ENCODE measurements at regions not wholly inside any gene's neighbourhood (a gene's known extent, or its start where the extent isn't known, plus 50 kb on each side); places are given as distances from the start of the nearest gene placed in this dataset.
"Not testable (repeated sequence)": the region's sequence is repeated elsewhere in the genome, so short reads cannot be mapped to it uniquely, and the experiment has no call there.

GRCh38 chr6:155628306-155628705 lies 172.7 kb upstream of the NOX3 start:
- DNase-seq: no peak

- not testable (repeated sequence) for DNase-seq
Observed at GRCh38 chr6:155627722-155628212, 172.1 kb upstream of the NOX3 start.

GRCh38 chr6:155623450-155624178 lies 168.0 kb upstream of the NOX3 start:
- DNase-seq: no peak

GRCh38 chr6:155614606-155615005 lies 159.0 kb upstream of the NOX3 start:
- DNase-seq: no peak

GRCh38 chr6:155611742-155612141 lies 156.1 kb upstream of the NOX3 start:
- no peak for DNase-seq

GRCh38 chr6:155604991-155605390 lies 149.4 kb upstream of the NOX3 start:
- DNase-seq: no peak

GRCh38 chr6:155599561-155599960 lies 143.9 kb upstream of the NOX3 start:
- DNase-seq: no peak

GRCh38 chr6:155599160-155599559 lies 143.5 kb upstream of the NOX3 start:
- no peak for DNase-seq

GRCh38 chr6:155595284-155595683 lies 139.6 kb upstream of the NOX3 start:
- no peak for DNase-seq

- no peak for DNase-seq
Observed at GRCh38 chr6:155591741-155592140, 136.1 kb upstream of the NOX3 start.

- no peak for DNase-seq
Observed at GRCh38 chr6:155589190-155589589, 133.6 kb upstream of the NOX3 start.

- no peak for DNase-seq
Observed at GRCh38 chr6:155587817-155588216, 132.2 kb upstream of the NOX3 start.

GRCh38 chr6:155586090-155586489 lies 130.5 kb upstream of the NOX3 start:
- no peak for DNase-seq

- no peak for DNase-seq
Observed at GRCh38 chr6:155584006-155584405, 128.4 kb upstream of the NOX3 start.

GRCh38 chr6:155582016-155582991 lies 126.7 kb upstream of the NOX3 start:
- DNase-seq: no peak

- DNase-seq: no peak
Observed at GRCh38 chr6:155580904-155581303, 125.3 kb upstream of the NOX3 start.

- no peak for DNase-seq
Observed at GRCh38 chr6:155578251-155578650, 122.6 kb upstream of the NOX3 start.

GRCh38 chr6:155561966-155562364 lies 106.3 kb upstream of the NOX3 start:
- no peak for DNase-seq

- DNase-seq: no peak
Observed at GRCh38 chr6:155561257-155561965, 105.8 kb upstream of the NOX3 start.

GRCh38 chr6:155549928-155550327 lies 94.3 kb upstream of the NOX3 start:
- no peak for DNase-seq

GRCh38 chr6:155549028-155549798 lies 93.6 kb upstream of the NOX3 start:
- no peak for DNase-seq

GRCh38 chr6:155548576-155548975 lies 92.9 kb upstream of the NOX3 start:
- no peak for DNase-seq

Measured in NCI-H2081 treated with DMSO at 0.1 percent for 48 hours (cell line).